ENCODE measurements at regions not wholly inside any gene's neighbourhood (a gene's known extent, or its start where the extent isn't known, plus 50 kb on each side); places are given as distances from the start of the nearest gene placed in this dataset.

GRCh38 chr17:71260366-71260940 lies 860.4 kb upstream of the SOX9 start:
- TF ChIP-seq CTCF (IDR thresholded peaks at IDR 0.05): no peak
- TF ChIP-seq EZH2 (IDR thresholded peaks at IDR 0.05; ENCODE audit: borderline replicate concordance, insufficient read depth, low read depth, low read length, poor library complexity, severe bottlenecking): no peak
- Histone ChIP-seq H3K27ac (ENCODE audit: low read length in 2 of 2) (no peak overlapping the region), H3K9me3 (ENCODE audit: control extremely low read depth in 1 of 3, control insufficient read depth in 2 of 3, insufficient read depth in 1 of 3, low read length in 2 of 3) (peaks cover 0 to 2% (median 0%) of the 10 kb centered on the region in 3 donors), H3K9ac (ENCODE audit: low read length) (no peak overlapping the region), H3K4me2 (replicated peaks; ENCODE audit: low read depth, low read length, poor library complexity, severe bottlenecking) (no peak overlapping the region), H3K36me3 (replicated peaks in 1 of 2; ENCODE audit: control extremely low read depth in 1 of 2, control insufficient read depth in 1 of 2, extremely low read depth in 1 of 2, insufficient read depth in 2 of 2, low read length in 1 of 2) (no peaks in the 10 kb centered on the region), H3K4me3 (ENCODE audit: control extremely low read depth in 1 of 5, extremely low read depth in 1 of 5, insufficient read depth in 1 of 5, low read depth in 2 of 5, low read length in 4 of 5) (no peak overlapping the region), H4K20me1 (ENCODE audit: control insufficient read depth, insufficient read depth, low read length, poor library complexity, severe bottlenecking) (no peaks in the 10 kb centered on the region), H3K4me1 (ENCODE audit: control insufficient read depth in 2 of 2, insufficient read depth in 2 of 2, low read length in 2 of 2) (no peaks in the 10 kb centered on the region), H3K79me2 (ENCODE audit: control insufficient read depth, insufficient read depth, low read length) (no peaks in the 10 kb centered on the region), H2AFZ (ENCODE audit: insufficient read depth, low read depth, low read length, poor library complexity, severe bottlenecking) (no peak overlapping the region), H3K27me3 (replicated peaks in 1 of 4; ENCODE audit: control extremely low read depth in 1 of 4, control insufficient read depth in 3 of 4, insufficient read depth in 4 of 4, low read length in 3 of 4) (no peaks in the 10 kb centered on the region)
- Mint-ChIP-seq H3K9me3 (ENCODE audit: insufficient read depth) (peaks cover 2% of the 10 kb centered on the region), H3K4me1 (no peaks in the 10 kb centered on the region), H3K27ac (no peak overlapping the region), H3K27me3 (no peaks in the 10 kb centered on the region), H3K4me3 (no peak overlapping the region)
- CTCF ChIA-PET: no interaction called here
- POLR2A ChIA-PET: no interaction called here
- ATAC-seq (ENCODE audit: low read depth) (no peak), DNase-seq (no peak)
- intact Hi-C loops (cut with micrococcal nuclease): no loop called here
- WGBS (ENCODE audit: insufficient coverage): 80% methylated on average over 1 of the region's 6 CpGs

- POLR2A ChIA-PET: no interaction called here
Observed at GRCh38 chr17:71262586-71262985, 858.2 kb upstream of the SOX9 start.

More at GRCh38 chr17:71262586-71262985, 858.2 kb upstream of the SOX9 start:
- no peak for ATAC-seq (ENCODE audit: low read depth)
- H3K4me3 Mint-ChIP-seq: no peak overlapping the region
- Histone ChIP-seq H4K20me1 (ENCODE audit: control insufficient read depth, insufficient read depth, low read length, poor library complexity, severe bottlenecking) (no peaks in the 10 kb centered on the region), H3K27ac (ENCODE audit: low read length in 2 of 2) (no peak overlapping the region), H3K9ac (ENCODE audit: low read length) (no peak overlapping the region), H3K4me3 (ENCODE audit: control extremely low read depth in 1 of 5, extremely low read depth in 1 of 5, insufficient read depth in 1 of 5, low read depth in 2 of 5, low read length in 4 of 5) (no peak overlapping the region), H3K79me2 (ENCODE audit: control insufficient read depth, insufficient read depth, low read length) (no peaks in the 10 kb centered on the region), H3K4me2 (replicated peaks; ENCODE audit: low read depth, low read length, poor library complexity, severe bottlenecking) (no peak overlapping the region), H3K4me1 (ENCODE audit: control insufficient read depth in 2 of 2, insufficient read depth in 2 of 2, low read length in 2 of 2) (no peaks in the 10 kb centered on the region), H3K27me3 (replicated peaks in 1 of 4; ENCODE audit: control extremely low read depth in 1 of 4, control insufficient read depth in 3 of 4, insufficient read depth in 4 of 4, low read length in 3 of 4) (no peaks in the 10 kb centered on the region), H3K9me3 (ENCODE audit: control extremely low read depth in 1 of 3, control insufficient read depth in 2 of 3, insufficient read depth in 1 of 3, low read length in 2 of 3) (peaks cover 0 to 6% (median 1%) of the 10 kb centered on the region in 3 donors), H2AFZ (ENCODE audit: insufficient read depth, low read depth, low read length, poor library complexity, severe bottlenecking) (no peak overlapping the region), H3K36me3 (replicated peaks in 1 of 2; ENCODE audit: control extremely low read depth in 1 of 2, control insufficient read depth in 1 of 2, extremely low read depth in 1 of 2, insufficient read depth in 2 of 2, low read length in 1 of 2) (no peaks in the 10 kb centered on the region)
- CTCF ChIA-PET: interaction anchor here (0.6 kb wide), 1 partner anchor 14 kb away, joined by 7 read pairs; no protein-coding TSS in a partner anchor
- no peak overlapping the region for H3K27ac Mint-ChIP-seq
- intact Hi-C loops (cut with micrococcal nuclease): no loop called here
- no peak for DNase-seq
- WGBS (ENCODE audit: insufficient coverage): no CpG with 5 or more reads among the region's 3 CpGs
- no peaks in the 10 kb centered on the region for H3K4me1 Mint-ChIP-seq
- peaks cover 12% of the 10 kb centered on the region for H3K9me3 Mint-ChIP-seq (ENCODE audit: insufficient read depth)
- TF ChIP-seq EZH2 (IDR thresholded peaks at IDR 0.05; ENCODE audit: borderline replicate concordance, insufficient read depth, low read depth, low read length, poor library complexity, severe bottlenecking) (no peak), CTCF (IDR thresholded peaks at IDR 0.05) (no peak)
- H3K27me3 Mint-ChIP-seq: no peaks in the 10 kb centered on the region

All from B cell (primary cell).